ENCODE measurements at regions not wholly inside any gene's neighbourhood (a gene's known extent, or its start where the extent isn't known, plus 50 kb on each side); places are given as distances from the start of the nearest gene placed in this dataset.

GRCh38 chr1:221816899-221817298 lies 75.0 kb upstream of the DUSP10 start:
- Histone ChIP-seq H3K36me3 (no peaks in the 10 kb centered on the region), H3K4me1 (no peaks in the 10 kb centered on the region), H3K9me3 (no peaks in the 10 kb centered on the region), H3K27me3 (no peaks in the 10 kb centered on the region), H3K27ac (no peak overlapping the region), H3K4me3 (no peak overlapping the region)
- DNase-seq: no peak
- no peak for TF ChIP-seq CTCF (IDR thresholded peaks at IDR 0.05)
- TF ChIP-seq POLR2A (IDR thresholded peaks at IDR 0.05): no peak
- intact Hi-C loops (cut with DNase I; ENCODE audit: low total_unique reads): no loop called here

DNA sequence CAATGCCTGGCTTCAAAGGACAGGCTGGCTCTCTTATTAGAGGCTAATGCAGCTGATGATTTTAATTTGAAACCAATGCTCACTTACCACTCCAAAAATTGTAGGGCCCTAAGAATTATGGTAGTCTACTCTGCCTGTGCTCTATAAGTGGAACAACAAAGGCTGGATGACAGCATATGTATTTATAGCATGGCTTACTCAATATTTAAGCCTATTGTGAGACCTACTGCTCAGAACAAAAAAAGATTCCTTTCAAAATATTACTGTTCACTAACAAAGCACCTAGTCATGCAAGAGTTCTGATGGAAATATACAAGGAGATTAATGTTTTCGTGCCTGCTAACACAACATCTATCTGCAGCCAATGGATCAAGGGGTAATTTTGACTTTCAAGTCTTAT lies 73.8 kb upstream of the DUSP10 start:
- H3K9me3 ChIP-seq: no peaks in the 10 kb centered on the region
- DNase-seq: no peak
- no peak overlapping the region for H3K4me3 ChIP-seq
- intact Hi-C loops (cut with DNase I; ENCODE audit: low total_unique reads): no loop called here
- H3K27me3 ChIP-seq: no peaks in the 10 kb centered on the region
- H3K36me3 ChIP-seq: no peaks in the 10 kb centered on the region
- no peak overlapping the region for H3K27ac ChIP-seq
- TF ChIP-seq CTCF (IDR thresholded peaks at IDR 0.05): no peak
- no peak for TF ChIP-seq POLR2A (IDR thresholded peaks at IDR 0.05)
- no peaks in the 10 kb centered on the region for H3K4me1 ChIP-seq

DNA sequence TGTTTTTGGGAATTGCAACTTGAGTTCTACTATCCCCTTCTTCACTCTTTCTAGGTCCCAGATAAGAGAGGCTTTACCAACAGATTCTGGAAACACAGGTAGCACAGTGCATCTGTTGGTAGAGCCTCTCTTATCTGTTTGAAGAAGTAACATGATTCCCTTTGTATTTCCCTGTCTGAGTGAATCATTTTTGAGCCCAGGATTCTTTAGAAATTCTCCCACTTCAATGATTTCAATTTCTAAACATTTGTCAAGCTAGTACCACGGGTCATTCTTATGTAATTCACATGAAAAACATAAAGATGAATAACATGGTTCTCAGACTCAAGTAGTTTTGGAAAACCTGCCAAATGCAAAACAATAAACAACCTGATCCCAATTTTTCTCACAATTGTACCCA lies 72.0 kb upstream of the DUSP10 start:
- H3K27me3 ChIP-seq: no peaks in the 10 kb centered on the region
- no peak overlapping the region for H3K4me3 ChIP-seq
- no peak overlapping the region for H3K27ac ChIP-seq
- H3K4me1 ChIP-seq: no peaks in the 10 kb centered on the region
- intact Hi-C loops (cut with DNase I; ENCODE audit: low total_unique reads): no loop called here
- no peaks in the 10 kb centered on the region for H3K36me3 ChIP-seq
- TF ChIP-seq CTCF (IDR thresholded peaks at IDR 0.05) (no peak), POLR2A (IDR thresholded peaks at IDR 0.05) (no peak)
- no peaks in the 10 kb centered on the region for H3K9me3 ChIP-seq
- no peak for DNase-seq

- no peak for TF ChIP-seq CTCF (IDR thresholded peaks at IDR 0.05)
- no peak for TF ChIP-seq POLR2A (IDR thresholded peaks at IDR 0.05)
- Histone ChIP-seq H3K4me1 (no peaks in the 10 kb centered on the region), H3K4me3 (no peak overlapping the region), H3K27me3 (no peaks in the 10 kb centered on the region), H3K27ac (no peak overlapping the region), H3K9me3 (no peaks in the 10 kb centered on the region), H3K36me3 (no peaks in the 10 kb centered on the region)
- no peak for DNase-seq
- intact Hi-C loops (cut with DNase I; ENCODE audit: low total_unique reads): no loop called here
These were observed 71.2 kb upstream of the DUSP10 start for GRCh38 chr1:221812905-221813597.

GRCh38 chr1:221812088-221812752 lies 70.3 kb upstream of the DUSP10 start:
- no peaks in the 10 kb centered on the region for H3K36me3 ChIP-seq
- DNase-seq: no peak
- intact Hi-C loops (cut with DNase I; ENCODE audit: low total_unique reads): no loop called here
- no peaks in the 10 kb centered on the region for H3K9me3 ChIP-seq
- no peaks in the 10 kb centered on the region for H3K27me3 ChIP-seq
- no peaks in the 10 kb centered on the region for H3K4me1 ChIP-seq
- no peak overlapping the region for H3K4me3 ChIP-seq
- H3K27ac ChIP-seq: no peak overlapping the region
- TF ChIP-seq POLR2A (IDR thresholded peaks at IDR 0.05) (no peak), CTCF (IDR thresholded peaks at IDR 0.05) (no peak)

All from uterus (tissue), 3 donors.